Stimulated activated CD4-positive, alpha-beta T cell treated with anti-CD3 and anti-CD28 coated beads, TNF-alpha, amount 100 ng/mL, for 4 hours (primary cell): ENCODE measurements at regions not wholly inside any gene's neighbourhood (a gene's known extent, or its start where the extent isn't known, plus 50 kb on each side); places are given as distances from the start of the nearest gene placed in this dataset.

Source experiments
- DNase-seq, 3 experiments: peaks; one replicate each; pipeline ENCODE4 v3.0.0-alpha.2; 2020; ENCODE audit warnings: low read depth in 3 of 3

DNA sequence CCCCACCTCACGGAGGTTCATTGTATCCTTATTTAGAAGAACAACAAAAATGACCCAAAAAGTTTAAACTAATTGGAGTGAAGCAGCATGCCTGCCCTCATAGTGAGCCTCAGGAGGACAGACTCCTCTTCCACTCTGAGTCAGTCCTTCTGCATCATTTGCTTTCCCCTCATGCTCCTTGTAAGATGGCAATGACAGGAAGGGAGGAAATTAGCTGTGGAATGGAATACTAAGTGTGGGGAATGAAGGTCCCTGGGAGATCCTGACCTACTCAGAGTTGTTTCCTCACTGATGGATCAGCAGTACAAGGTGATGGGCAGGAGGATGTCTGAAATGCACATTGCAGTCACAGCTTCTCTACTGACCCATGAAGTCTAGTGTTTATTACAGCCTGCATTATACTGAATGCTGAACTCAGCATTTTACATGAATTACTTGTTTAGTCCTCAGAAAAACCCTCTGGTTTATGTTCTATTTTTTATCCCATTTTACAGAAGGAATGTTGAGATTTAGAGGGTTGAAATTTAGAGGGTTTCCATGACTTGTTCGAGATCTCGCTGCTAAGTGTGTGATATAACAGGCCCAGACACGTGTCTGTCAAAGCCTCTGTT, 212.0 kb upstream of the PCSK2 start:
- DNase-seq = no peak

DNA sequence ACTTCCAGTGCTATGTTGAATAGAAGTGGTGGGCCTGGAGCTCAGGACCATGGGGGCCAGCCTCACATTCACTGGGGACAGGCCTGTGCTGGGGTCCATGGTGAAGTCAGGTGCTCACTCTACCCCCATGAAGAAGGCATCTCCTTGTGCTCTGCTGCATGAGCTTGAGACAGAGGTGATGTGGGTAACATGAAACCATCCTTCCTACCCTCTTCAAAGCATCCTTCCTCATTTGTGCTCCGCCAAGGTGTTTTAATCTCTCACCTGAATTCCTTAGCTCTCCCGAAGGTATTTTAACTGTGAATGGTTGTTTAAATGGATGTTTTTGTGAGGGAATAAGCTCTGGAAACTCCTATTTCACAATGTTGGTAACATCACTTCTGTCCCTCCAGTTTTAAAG, 209.6 kb upstream of the PCSK2 start:
- DNase-seq = no peak

DNA sequence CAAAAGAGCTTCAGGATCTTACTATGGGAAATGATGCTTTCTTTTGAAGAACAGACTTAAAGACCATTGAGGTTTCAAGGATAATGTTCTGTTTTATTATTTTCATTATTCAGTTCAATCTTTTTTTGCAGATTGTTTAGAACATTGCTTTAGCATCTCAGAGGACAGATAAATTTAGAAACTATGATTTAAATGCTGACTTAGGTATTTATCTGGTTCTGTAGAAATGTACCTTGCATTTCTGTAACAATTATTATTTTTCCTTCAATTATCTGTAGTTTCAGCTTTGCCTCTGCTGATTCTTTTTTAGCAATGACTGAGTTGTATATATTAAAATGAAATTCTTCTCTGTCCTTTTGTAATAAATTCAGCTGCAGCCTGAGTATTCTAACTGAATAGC, 205.4 kb upstream of the PCSK2 start:
- no peak for DNase-seq

DNA sequence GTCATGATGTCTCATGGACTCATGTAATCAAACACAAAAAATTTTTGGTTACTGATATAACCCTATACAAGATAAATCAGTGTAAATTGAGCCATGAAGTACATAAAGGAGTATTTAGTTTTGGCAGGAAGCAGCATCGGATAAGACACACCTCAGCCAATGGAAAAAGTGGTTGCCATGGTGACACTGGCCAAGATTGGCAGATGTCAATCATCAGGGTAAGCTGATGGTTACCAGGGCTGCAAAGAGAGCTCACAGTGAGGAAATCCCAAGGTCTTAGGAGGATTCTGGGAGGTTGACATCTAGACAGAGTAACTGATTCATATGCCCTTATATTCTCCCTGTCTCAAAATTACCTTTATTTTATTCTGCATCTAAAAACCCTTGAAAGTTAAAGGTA, 203.8 kb upstream of the PCSK2 start:
- DNase-seq = no peak

DNA sequence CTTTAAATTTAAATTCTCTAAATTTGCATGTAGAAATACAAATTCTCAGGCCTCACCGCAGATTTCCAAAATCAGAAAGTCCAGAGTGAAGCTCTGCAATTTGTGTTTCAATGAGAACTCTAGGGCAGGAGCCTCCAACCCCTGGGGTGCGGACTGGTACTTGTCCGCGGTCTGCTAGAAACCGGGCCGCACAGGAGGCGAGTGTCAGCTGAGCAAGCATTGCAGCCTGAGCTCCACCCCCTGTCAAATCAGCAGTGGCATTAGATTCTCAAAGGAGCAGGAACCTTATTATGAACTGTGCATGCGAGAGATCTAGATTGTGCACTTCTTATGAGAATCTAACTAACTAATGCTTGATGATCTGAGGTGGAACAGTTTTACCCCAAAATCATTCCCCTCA, 203.0 kb upstream of the PCSK2 start:
- no peak for DNase-seq

DNA sequence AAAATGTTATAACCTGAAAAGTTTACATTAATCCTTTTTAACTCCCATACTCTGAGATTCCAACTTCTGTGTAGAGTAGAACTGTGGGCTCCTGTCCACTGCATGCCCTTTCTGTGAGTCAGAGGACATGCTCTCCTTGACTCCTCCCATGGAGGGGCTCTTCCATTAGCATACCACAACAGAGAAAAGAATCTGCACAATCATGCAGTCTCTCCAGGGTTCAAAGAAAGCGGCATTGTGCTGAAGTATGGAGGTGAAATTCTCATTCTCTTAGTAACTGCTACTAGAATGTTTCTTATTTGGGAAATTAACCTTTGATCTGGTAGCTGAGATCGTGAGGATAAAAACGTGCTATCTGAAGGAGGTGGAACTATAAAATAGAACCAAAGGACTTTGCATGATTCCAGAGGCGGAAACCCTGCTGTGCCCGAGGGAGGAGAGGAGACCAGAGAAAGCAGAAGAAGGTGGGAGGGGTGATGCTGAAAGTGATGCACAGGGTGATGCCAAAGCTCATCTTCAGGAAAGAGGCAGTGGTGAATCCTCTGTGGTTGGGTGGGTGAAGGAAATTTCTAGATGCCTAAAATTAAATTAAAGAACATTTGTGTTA, 202.2 kb upstream of the PCSK2 start:
- DNase-seq = no peak

DNA sequence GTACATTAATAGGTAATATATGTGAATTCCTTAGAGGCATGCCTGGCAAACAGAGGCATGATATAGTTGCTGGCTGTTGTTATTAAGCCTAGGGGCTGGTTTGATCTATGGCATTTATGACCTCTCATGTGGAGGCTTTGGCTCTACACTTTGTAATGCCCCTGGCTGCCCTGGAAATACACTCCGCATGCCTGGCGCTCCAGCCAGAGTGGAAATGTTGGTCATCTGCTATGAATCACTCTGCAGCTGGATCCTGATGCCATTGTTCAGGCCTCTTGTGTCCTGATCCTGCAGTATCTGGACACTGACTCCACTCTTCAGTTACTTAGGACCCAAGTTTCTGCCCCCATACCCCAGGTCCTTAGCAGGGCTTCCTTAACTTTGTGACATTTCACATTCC, 200.5 kb upstream of the PCSK2 start:
- no peak for DNase-seq

DNA sequence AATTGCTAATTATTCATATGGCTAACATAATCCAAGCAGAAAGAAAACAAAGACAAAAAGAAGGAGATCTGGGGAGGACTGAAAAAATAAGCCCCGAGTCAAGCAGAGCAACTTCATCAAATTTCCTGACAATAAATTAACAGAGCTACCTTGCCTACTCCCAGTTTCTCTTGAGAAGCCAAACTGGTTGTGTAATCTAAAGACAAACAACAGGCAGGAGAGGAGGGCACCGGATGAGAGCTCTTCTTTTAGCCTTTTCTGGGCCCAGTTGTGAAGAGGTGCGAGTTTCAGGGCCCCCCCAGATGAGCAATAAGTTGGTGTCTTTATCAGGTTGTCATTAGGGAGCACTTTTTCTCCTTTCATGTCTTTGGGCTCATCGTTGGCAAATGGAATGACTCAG, 197.1 kb upstream of the PCSK2 start:
- no peak for DNase-seq

DNA sequence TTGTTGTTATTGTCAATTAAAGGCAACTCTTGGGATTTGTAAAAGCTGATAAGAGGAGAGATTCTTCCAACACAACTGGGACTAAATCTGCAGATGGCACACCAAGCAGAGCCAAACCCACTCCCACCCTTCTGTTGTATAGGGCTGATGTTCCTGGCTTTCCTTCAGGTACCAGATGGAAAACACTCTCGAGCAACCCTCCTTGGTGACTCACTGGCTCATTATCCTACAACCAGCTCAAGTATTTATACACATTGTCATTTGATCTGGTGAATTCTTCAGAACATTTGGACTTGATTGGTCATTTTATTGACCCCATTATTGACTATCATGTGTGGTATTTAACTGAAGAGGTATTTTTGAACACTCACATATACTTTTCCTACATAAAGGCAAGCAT, 190.3 kb upstream of the PCSK2 start:
- no peak for DNase-seq

DNA sequence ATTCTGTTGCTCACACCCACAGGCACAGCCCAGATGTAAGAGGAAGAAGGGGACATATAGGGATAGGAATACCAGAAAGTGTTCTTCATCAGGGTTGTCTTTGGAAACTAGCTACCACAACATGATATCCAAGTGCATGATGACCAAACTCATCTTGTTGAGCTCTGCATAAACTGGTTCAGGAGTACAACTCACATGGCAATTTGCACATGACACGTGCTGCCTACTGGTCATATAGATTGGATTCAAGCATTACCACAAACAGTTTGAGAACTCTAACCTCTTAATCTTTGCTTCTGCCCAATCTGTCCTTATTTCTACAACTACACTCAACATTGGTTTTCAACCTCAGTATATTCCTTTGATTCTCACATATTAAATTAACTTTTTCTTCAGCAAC, 184.7 kb upstream of the PCSK2 start:
- DNase-seq = no peak

DNA sequence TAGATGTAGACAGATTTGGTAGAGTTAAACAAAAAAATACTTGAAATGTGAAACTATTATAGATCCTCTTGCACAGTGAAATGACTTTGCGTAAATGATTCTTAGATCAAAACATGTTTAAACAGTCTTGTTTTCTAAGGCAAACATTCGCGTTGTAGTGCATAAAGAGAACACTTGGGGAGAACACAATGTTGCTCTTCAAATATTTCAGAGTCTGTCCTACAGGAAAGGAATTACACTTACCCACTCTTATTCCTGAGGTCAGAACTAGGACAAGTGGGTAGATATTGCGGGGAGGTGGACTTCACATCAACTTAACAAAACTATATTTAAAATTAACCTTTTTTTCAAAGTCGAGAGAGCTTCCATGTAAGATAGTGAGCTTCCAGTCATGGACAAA, 183.5 kb upstream of the PCSK2 start:
- DNase-seq = no peak

DNA sequence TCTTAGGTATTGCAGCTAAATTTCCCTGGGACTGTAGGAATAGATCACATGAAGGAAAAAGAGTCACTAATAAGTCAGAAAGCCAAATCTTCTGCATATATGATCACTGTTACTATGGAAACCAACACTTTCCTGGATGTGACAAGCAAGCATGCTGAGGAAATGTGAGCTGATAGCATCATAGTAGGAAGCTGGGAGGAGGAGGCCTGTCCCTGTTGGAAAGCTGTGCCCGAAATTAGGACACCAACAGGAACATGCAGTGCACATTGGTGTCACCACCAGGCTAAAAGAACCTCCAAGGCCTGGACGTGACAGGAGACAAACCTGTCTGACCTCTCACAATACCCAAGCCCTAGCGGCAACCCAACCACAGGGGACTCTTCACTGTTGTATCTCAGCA, 181.9 kb upstream of the PCSK2 start:
- DNase-seq = no peak

DNA sequence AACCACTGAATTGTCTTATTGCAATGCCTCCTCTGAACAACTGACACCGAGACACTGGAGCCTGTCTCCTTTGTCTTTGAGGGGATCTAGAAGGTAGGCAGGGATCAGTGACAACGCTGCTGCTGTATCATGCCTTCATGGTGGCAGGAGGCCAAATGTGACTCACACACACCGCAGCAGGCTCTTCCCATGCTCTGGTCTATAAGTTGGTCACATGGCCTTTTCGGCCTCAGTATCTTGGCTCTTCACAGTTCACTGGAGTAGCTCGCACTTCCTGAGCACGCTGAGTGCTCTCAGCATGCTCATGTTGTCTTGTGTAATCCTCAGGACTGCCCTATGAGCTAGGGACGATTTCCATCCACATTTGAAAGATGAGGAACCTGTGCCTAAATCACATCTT, 167.4 kb upstream of the PCSK2 start:
- no peak for DNase-seq

DNA sequence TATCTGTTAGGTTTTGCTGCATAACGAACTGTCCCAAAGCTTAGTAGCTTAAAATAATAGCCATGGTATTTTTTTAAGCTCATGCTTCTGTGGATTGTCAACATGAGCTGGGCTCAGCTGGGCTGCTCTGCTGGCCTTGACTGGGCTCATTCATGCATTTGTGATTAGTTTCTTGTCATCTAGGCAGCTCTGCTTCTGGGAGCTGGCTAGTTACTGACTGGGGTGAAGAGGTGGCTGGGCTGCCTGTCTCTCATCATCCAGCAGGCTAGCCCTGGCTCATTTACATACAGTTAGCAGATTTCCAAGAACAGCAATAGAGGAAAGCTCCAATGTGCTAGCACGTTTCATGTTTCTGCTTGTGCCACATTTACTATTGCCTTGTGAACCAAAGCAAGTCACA, 165.1 kb upstream of the PCSK2 start:
- DNase-seq = no peak

DNA sequence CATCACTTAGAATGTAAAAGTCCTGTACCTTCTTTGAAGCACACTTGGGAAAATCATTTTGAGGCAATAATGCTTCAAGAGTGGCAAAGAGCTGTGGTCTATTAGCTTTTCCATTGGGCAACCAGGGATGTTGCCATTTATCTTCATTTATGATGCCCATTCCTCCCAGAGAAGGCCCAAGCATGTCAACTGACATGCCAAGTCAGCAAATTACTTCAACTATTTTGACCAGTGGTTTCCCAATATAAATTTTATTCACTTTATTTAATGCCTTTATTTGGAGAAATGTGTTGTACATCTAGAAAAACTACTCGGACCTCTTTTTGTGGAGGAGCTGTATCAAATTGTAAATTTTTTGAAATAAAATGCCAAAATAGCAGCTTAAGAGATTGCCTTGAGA, 164.1 kb upstream of the PCSK2 start:
- DNase-seq = no peak

DNA sequence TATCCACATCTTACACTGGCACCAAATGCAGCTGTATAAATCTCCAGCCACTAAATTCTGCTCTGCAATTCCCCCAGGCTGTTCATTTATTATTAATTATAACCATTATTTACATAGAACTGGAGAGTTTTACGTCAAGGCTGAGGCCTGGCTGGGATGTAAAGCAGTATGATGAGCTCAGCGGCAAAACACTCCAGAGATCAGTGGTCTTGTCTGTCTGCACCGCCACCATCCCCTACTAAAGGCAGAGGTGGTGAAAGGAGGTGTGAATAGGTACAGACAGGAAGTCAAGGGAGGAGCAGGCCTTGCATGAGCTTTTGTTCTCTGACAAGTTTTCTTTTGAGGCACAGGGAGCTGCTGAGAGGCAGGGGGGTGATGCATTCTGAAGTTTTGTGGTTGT, 159.9 kb upstream of the PCSK2 start:
- DNase-seq = no peak

DNA sequence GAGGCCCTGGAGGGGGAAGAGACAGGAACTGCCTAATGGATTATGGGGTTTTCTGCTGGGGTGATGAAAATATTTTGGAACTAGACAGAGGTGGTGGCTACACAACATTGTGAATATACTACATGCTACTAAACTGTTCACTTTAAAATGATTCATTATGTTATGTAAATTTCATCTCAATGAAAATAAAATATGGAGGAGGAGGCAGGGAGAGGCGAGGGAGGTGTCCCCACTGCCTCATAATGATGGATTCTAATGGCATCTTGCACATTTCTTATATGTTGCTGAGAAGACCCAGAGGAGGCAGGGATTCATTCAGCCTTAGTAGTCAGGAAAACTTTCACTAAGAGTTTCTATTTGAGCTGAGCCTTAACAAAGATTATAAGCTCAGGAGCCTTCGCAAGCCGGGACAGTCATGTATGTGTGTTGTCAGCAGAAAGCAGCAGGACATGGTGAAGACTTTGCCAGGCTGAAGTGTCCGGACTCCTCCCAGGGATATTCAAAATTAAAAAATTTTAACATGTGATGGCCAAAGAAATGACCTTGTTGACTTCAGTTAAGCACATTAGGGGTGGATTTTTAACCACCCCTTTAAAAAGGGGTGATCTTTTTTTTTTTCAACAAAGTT, 158.6 kb upstream of the PCSK2 start:
- no peak for DNase-seq

DNA sequence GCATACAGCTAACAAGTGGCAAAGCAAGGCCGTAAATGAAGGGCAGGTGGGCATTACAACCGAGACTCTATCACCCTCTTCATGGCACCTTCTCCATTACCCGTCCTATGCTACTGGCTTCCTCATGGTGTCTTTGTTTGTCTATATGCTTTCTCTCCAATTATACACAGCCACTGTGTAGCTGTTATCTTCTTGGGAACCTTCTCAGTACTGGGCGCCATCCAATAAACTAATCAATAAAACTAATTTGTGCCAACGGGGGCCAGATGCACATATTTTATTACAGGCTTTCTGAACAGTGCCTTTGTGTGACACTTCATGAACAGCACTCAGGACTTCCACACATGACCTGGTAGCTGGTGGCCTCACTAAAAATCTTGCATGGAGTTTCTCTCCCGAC, 149.8 kb upstream of the PCSK2 start:
- no peak for DNase-seq

DNA sequence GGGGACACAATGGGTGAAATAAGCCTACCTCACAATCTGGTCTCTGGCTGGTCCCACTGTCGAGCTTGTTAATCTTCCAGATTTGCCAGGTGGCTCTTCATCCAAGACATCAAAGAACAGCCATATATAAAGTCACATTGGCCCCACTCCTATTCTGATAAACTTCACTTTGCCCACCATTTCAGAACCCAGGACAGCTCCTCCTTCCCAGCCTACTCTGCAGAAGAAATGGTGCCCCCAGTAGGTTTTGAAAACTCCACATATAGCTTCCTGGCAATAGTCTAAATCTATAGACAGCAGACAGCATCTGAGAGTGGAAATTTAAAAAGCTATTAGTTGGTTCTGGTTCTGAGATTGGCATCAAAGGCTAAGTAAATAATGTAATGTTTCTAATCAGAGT, 143.1 kb upstream of the PCSK2 start:
- DNase-seq = no peak

DNA sequence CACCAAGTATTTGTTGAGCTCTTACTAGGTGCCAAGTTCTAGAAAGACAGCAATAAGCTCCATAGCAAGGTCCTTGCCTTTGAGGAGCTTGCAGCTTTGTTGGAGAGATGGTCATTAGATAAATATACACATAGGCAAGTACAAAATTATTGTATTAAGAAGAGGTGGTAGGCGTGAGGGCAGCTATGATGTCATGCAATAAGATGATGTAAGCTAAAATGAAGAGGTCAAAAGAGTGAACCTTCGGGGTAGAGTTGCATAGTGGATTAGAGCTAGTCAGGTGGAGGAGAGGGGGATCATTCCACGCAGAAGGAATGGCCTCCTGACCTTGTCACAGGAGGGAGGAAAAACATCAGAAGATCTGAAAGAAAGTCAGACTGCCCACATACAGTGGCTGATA, 141.9 kb upstream of the PCSK2 start:
- DNase-seq = no peak

DNA sequence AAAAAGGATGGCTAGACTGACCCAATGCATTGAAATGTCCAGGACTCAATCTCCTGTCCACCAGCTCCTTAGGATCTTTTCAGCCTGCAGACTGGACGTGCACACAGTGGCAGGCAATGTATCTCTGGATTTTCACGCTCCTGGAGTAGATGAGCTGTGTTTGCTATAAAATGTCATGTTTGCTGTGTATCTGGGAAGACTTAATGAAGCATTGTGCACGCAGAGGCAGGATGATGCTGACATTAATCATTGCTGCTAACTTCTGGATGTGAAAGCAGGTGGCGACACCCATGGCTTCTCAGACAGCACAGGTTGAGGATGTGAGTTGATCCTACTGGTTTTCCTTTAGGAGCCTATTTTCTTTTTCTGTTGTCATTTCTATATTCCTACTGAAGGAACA, 133.1 kb upstream of the PCSK2 start:
- DNase-seq = no peak

DNA sequence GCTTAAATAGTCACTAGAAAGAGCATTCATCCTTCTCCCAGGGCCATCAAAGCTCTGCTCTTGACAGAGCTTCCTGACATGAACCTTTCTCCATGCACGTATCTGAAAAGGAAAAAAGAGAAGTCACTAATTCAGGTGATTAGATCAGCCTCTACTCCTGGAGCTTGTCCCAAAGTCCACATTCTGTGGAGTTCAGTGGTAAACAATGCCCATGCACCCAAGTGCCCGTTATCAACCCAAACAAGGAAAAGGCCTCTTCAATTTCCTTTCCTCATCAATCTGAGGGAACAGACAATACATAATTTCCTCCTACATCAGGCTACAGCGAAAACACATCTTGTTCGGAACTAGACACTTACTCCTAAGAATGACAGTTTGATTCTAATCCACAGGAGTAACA, 129.2 kb upstream of the PCSK2 start:
- no peak for DNase-seq

DNA sequence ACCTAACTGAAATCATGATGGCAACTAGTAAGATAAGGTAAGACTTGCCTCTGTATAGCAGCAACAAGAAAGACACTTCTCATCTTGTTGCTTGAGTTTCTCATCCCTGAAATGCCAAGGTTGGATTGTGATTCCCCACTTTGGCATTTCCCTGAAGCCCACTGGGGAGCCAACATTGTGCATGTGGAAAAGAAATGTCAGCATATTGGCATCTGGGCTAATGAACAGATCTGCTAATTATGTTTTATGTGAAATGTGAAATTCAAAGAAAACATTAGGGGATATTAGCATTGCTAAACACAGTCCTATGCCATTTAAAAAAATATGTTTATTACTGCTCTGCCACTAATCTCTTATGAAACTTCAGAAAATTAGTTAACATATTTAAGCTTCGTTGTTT, 126.3 kb upstream of the PCSK2 start:
- DNase-seq = no peak

DNA sequence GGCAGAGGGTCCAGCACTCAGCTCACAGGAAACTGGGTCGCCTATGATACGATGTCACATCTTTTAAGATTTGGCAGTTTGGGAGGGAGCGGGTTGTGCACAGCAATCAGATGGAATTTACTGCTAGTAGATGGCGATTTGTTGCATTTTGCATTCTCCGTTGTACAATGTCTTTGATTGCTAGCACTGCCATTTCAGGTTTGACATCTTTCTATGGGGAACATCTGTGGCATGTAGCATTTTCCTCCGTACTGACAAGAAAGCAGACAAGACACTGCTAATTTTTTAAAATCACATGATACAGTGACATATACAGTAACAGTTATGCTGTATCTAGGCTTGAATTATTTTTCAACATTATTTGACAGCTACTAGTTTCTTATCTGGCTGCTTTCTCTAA, 119.7 kb upstream of the PCSK2 start:
- DNase-seq = no peak
